H1 (cell line): ENCODE measurements at regions not wholly inside any gene's neighbourhood (a gene's known extent, or its start where the extent isn't known, plus 50 kb on each side); places are given as distances from the start of the nearest gene placed in this dataset.

ENCODE experiments used
- CTCF ChIA-PET: fragments of 300-600 bp; sonication (Branson Sonifier 250); formaldehyde crosslinking; loops from one replicate; lab custom pipeline; 2021; ENCODE audit not compliant: partially characterized antibody; lab: Charles Lee
- POLR2A ChIA-PET: fragments of 300-600 bp; sonication (Branson Sonifier 250); formaldehyde crosslinking; loops from one replicate; lab custom pipeline; 2021; ENCODE audit warnings: inconsistent platforms; ENCODE audit not compliant: partially characterized antibody; lab: Charles Lee
- DNase-seq, 2 experiments: peaks; one replicate each; pipeline versions ENCODE4 v3.0.0 to v3.0.0-alpha.2; 2010 to 2022; ENCODE audit warnings: low spot score in 2 of 2, low read depth in 1 of 2, mixed read lengths in 1 of 2
- FAIRE-seq: peaks from 2 replicates; lab custom pipeline; 2011; peaks lifted over from hg19 to GRCh38; lab: Jason Lieb, UNC
- H2AFZ ChIP-seq: 2 replicates; pipeline ENCODE4 v1.8.1; 2012; ENCODE audit warnings: low read length, inconsistent platforms
- H2AK5ac ChIP-seq: 2 replicates; pipeline ENCODE4 v1.6.1; 2013; ENCODE audit warnings: low read depth, low read length
- H2BK120ac ChIP-seq: replicated peaks from 2 replicates; pipeline ENCODE3; 2013; ENCODE audit warnings: low read depth, low read length, inconsistent platforms
- H2BK12ac ChIP-seq: 2 replicates; pipeline ENCODE4 v1.6.1; 2013; ENCODE audit warnings: low read depth, low read length
- H2BK15ac ChIP-seq: 2 replicates; pipeline ENCODE4 v1.6.1; 2013; ENCODE audit warnings: low read length
- H2BK20ac ChIP-seq: 2 replicates; pipeline ENCODE4 v1.6.1; 2013; ENCODE audit warnings: low read length
- H2BK5ac ChIP-seq: 2 replicates; pipeline ENCODE4 v1.6.1; 2013; ENCODE audit warnings: low read depth, low read length
- H3K14ac ChIP-seq: 2 replicates; pipeline ENCODE4 v1.6.1; 2013; ENCODE audit warnings: inconsistent platforms; ENCODE audit not compliant: insufficient read length
- H3K18ac ChIP-seq: 2 replicates; pipeline ENCODE4 v1.6.1; 2013; ENCODE audit warnings: low read length; ENCODE audit errors: extremely low read depth
- H3K23ac ChIP-seq: 2 replicates; pipeline ENCODE4 v1.6.1; 2013; ENCODE audit warnings: inconsistent platforms; ENCODE audit not compliant: insufficient read length
- H3K23me2 ChIP-seq: 2 replicates; pipeline ENCODE4 v1.6.1; 2013; ENCODE audit warnings: low read depth, low read length
- H3K27ac ChIP-seq: 2 replicates; pipeline ENCODE4 v1.6.1; 2011; ENCODE audit warnings: low read depth, low read length, inconsistent platforms
- H3K27me3 ChIP-seq, 4 experiments: replicated peaks in 1 of 4; 1 replicate in 1 of 4; 2 replicates in 3 of 4; pipeline versions ENCODE4 v1.6.1 to v1.8.1; 2011 to 2013; ENCODE audit warnings: low read length in 3 of 4, mild to moderate bottlenecking in 3 of 4, inconsistent platforms in 2 of 4, mixed read lengths in 2 of 4, moderate library complexity in 1 of 4; ENCODE audit not compliant: control insufficient read depth in 3 of 4, insufficient read depth in 3 of 4; ENCODE audit errors: extremely low read depth in 1 of 4
- H3K36me3 ChIP-seq, 4 experiments: 2 replicates each; pipeline versions ENCODE4 v1.6.1 to v1.8.1; 2011 to 2013; ENCODE audit warnings: mild to moderate bottlenecking in 4 of 4, low read length in 3 of 4, moderate library complexity in 2 of 4, control low read depth in 1 of 4, inconsistent platforms in 1 of 4; ENCODE audit not compliant: insufficient read depth in 4 of 4, control insufficient read depth in 2 of 4
- H3K4ac ChIP-seq: replicated peaks from 2 replicates; pipeline ENCODE3; 2013; ENCODE audit warnings: low read length, low read depth, mixed read lengths, inconsistent platforms; ENCODE audit not compliant: insufficient read length
- H3K4me1 ChIP-seq, 4 experiments: replicated peaks in 1 of 4; 1 replicate in 1 of 4; 2 replicates in 3 of 4; pipeline versions ENCODE4 v1.6.1 to v1.8.1; 2011 to 2013; ENCODE audit warnings: low read length in 3 of 4, inconsistent platforms in 2 of 4, mixed read lengths in 1 of 4; ENCODE audit not compliant: insufficient read depth in 4 of 4, control insufficient read depth in 3 of 4
- H3K4me2 ChIP-seq, 2 experiments: 2 replicates each; pipeline versions ENCODE4 v1.6.1 to v1.8.1; 2011 to 2013; ENCODE audit warnings: low read depth in 2 of 2, low read length in 2 of 2, control low read depth in 1 of 2, inconsistent platforms in 1 of 2, mild to moderate bottlenecking in 1 of 2; ENCODE audit not compliant: insufficient read depth in 1 of 2
- H3K4me3 ChIP-seq, 4 experiments: fragments of 200-600, 300-600 bp in 1 of 4; sonication (generic), shearing (Covaris generic), sonication (Bioruptor Twin) in 1 of 4; 2 replicates each; pipeline versions ENCODE4 v1.5.1 to v1.8.1; 2011 to 2016; ENCODE audit warnings: low read length in 4 of 4, low read depth in 3 of 4, control low read depth in 2 of 4, inconsistent platforms in 2 of 4, mild to moderate bottlenecking in 2 of 4, mixed read lengths in 1 of 4, moderate library complexity in 1 of 4; ENCODE audit not compliant: insufficient read depth in 2 of 4; ENCODE audit errors: extremely low read depth in 1 of 4
- H3K56ac ChIP-seq: replicated peaks from 2 replicates; pipeline ENCODE3; 2013; ENCODE audit warnings: low read depth, mild to moderate bottlenecking, mixed read lengths, low read length, inconsistent platforms; ENCODE audit not compliant: insufficient read length
- H3K79me1 ChIP-seq: 2 replicates; pipeline ENCODE4 v1.6.1; 2013; ENCODE audit warnings: low read depth, low read length, control low read depth
- H3K79me2 ChIP-seq, 2 experiments: 2 replicates each; pipeline versions ENCODE4 v1.6.1 to v1.8.1; 2012 to 2013; ENCODE audit warnings: low read length in 2 of 2, mild to moderate bottlenecking in 2 of 2, inconsistent platforms in 1 of 2; ENCODE audit not compliant: insufficient read depth in 2 of 2, control insufficient read depth in 1 of 2
- H3K9ac ChIP-seq, 4 experiments: replicated peaks in 1 of 4; 1 replicate in 1 of 4; 2 replicates in 3 of 4; pipeline versions ENCODE4 v1.6.1 to v1.8.1; 2011 to 2013; ENCODE audit warnings: low read depth in 3 of 4, low read length in 3 of 4, control low read depth in 2 of 4, mild to moderate bottlenecking in 2 of 4, moderate library complexity in 2 of 4, inconsistent platforms in 1 of 4; ENCODE audit errors: extremely low read depth in 1 of 4
- H3K9me3 ChIP-seq, 2 experiments: 2 replicates each; pipeline versions ENCODE4 v1.6.1 to v1.8.1; 2012 to 2013; ENCODE audit warnings: mild to moderate bottlenecking in 2 of 2, moderate library complexity in 2 of 2, control low read depth in 1 of 2, inconsistent platforms in 1 of 2, low read depth in 1 of 2, low read length in 1 of 2, mixed read lengths in 1 of 2; ENCODE audit not compliant: insufficient read depth in 2 of 2
- H4K20me1 ChIP-seq, 2 experiments: replicated peaks in 1 of 2; 2 replicates each; pipeline versions ENCODE3 to v1.8.1; 2011 to 2013; ENCODE audit warnings: inconsistent platforms in 2 of 2, low read length in 2 of 2, mild to moderate bottlenecking in 1 of 2; ENCODE audit not compliant: insufficient read depth in 2 of 2, control insufficient read depth in 1 of 2
- H4K5ac ChIP-seq: 2 replicates; pipeline ENCODE4 v1.6.1; 2013; ENCODE audit warnings: low read length, low read depth, mixed read lengths, inconsistent platforms; ENCODE audit not compliant: insufficient read length
- H4K8ac ChIP-seq: 2 replicates; pipeline ENCODE4 v1.8.0; 2013; ENCODE audit warnings: mild to moderate bottlenecking, moderate library complexity, low read length, inconsistent platforms; ENCODE audit not compliant: insufficient read depth; ENCODE audit errors: extremely low read depth
- H4K91ac ChIP-seq: replicated peaks from 2 replicates; pipeline ENCODE3; 2013; ENCODE audit warnings: low read length, mixed read lengths, inconsistent platforms; ENCODE audit not compliant: insufficient read length
- CBX8 ChIP-seq: fragments of 300-800, 300-1000 bp; sonication (generic); IDR thresholded peaks from 2 replicates; pipeline ENCODE4 v1.7.1; 2016; ENCODE audit warnings: low read depth, low read length, borderline replicate concordance
- CEBPB ChIP-seq: IDR thresholded peaks from 2 replicates; pipeline ENCODE4 v1.6.1; 2012; ENCODE audit warnings: low read depth, low read length
- CHD1 ChIP-seq: IDR thresholded peaks from 2 replicates; pipeline ENCODE4 v1.6.1; 2012; ENCODE audit warnings: low read depth, low read length, improper control_type of control experiment
- CTCF ChIP-seq, 3 experiments: IDR thresholded peaks; 1 replicate in 2 of 3; 2 replicates in 1 of 3; pipeline versions ENCODE4 v1.5.1 to v1.6.1; 2011; ENCODE audit warnings: low read length in 3 of 3, mild to moderate bottlenecking in 3 of 3, inconsistent platforms in 2 of 3, low read depth in 1 of 3, moderate library complexity in 1 of 3; ENCODE audit not compliant: insufficient read depth in 1 of 3; ENCODE audit errors: control extremely low read depth in 1 of 3
- FOSL1 ChIP-seq: IDR thresholded peaks from 2 replicates; pipeline ENCODE4 v1.6.1; 2011; ENCODE audit warnings: mild to moderate bottlenecking, low read depth, low read length, moderate library complexity; ENCODE audit not compliant: insufficient read depth
- GTF2F1 ChIP-seq: IDR thresholded peaks from 2 replicates; pipeline ENCODE4 v1.6.1; 2012; ENCODE audit warnings: low read depth, low read length, improper control_type of control experiment, borderline replicate concordance
- JUND ChIP-seq: IDR thresholded peaks from 2 replicates; pipeline ENCODE4 v1.6.1; 2011; ENCODE audit warnings: mild to moderate bottlenecking, improper control_type of control experiment, low read length
- KDM5A ChIP-seq: fragments of 200-600 bp; IDR thresholded peaks from 2 replicates; pipeline ENCODE4 v1.7.1; 2012; ENCODE audit warnings: mild to moderate bottlenecking, low read length, inconsistent platforms, mixed read lengths
- PHF8 ChIP-seq: fragments of 200-600 bp; sonication (generic); conservative IDR thresholded peaks from 2 replicates; pipeline ENCODE4 v1.7.1; 2012; ENCODE audit warnings: low read depth, mild to moderate bottlenecking, inconsistent platforms, low read length, moderate library complexity
- POU5F1 ChIP-seq: IDR thresholded peaks from 2 replicates; pipeline ENCODE4 v1.6.1; 2011; ENCODE audit warnings: low read depth, mild to moderate bottlenecking, low read length, moderate library complexity
- RBBP5 ChIP-seq: IDR thresholded peaks from 2 replicates; pipeline ENCODE4 v1.7.1; 2012; ENCODE audit warnings: low read depth, mild to moderate bottlenecking, inconsistent platforms, low read length, moderate library complexity, borderline replicate concordance
- SIRT6 ChIP-seq: IDR thresholded peaks from one replicate; pipeline ENCODE4 v1.7.1; 2012; ENCODE audit warnings: low read length, inconsistent platforms
- SP4 ChIP-seq: IDR thresholded peaks from 2 replicates; pipeline ENCODE4 v1.6.1; 2012; ENCODE audit warnings: low read length, inconsistent platforms
- WGBS, 2 experiments: shearing (Covaris generic) in 1 of 2; methylation state at CpG; one replicate each; pipeline versions ENCODE4 v1.1.6 to v1.1.7; 2013 to 2015; ENCODE audit warnings: low lambda C conversion rate in 2 of 2, mixed read lengths in 2 of 2, inconsistent platforms in 1 of 2, low coverage in 1 of 2, missing lambda C conversion rate in 1 of 2; ENCODE audit not compliant: insufficient replicate concordance in 2 of 2, insufficient coverage in 1 of 2, insufficient read length in 1 of 2; ENCODE audit errors: extremely low coverage in 1 of 2, missing lambda C conversion rate in 1 of 2; 5-methylcytosine and 5-hydroxymethylcytosine counted together

- Histone ChIP-seq H3K18ac (no peak overlapping the region), H3K79me1 (no peaks in the 10 kb centered on the region), H3K9me3 (no peaks in the 10 kb centered on the region), H3K27ac (no peak overlapping the region), H3K23ac (no peak overlapping the region), H2BK12ac (no peak overlapping the region), H2AFZ (peak overlapping the region; percentile 65; the same call in 1 of the 2 replicates), H3K27me3 (no peaks in the 10 kb centered on the region; a peak in 1 of 7 replicates), H2BK5ac (no peak overlapping the region), H2BK120ac (no peak overlapping the region), H4K20me1 (no peaks in the 10 kb centered on the region), H3K23me2 (no peaks in the 10 kb centered on the region), H3K36me3 (no peaks in the 10 kb centered on the region), H2BK15ac (no peak overlapping the region), H2BK20ac (no peak overlapping the region), H3K4me3 (no peak overlapping the region), H2AK5ac (no peak overlapping the region), H4K91ac (no peak overlapping the region), H4K5ac (no peak overlapping the region), H4K8ac (no peak overlapping the region), H3K79me2 (no peaks in the 10 kb centered on the region), H3K4me2 (no peak overlapping the region), H3K4ac (no peak overlapping the region), H3K56ac (no peak overlapping the region), H3K14ac (no peak overlapping the region), H3K9ac (no peak overlapping the region), H3K4me1 (no peaks in the 10 kb centered on the region)
- DNase-seq (no peak), FAIRE-seq (no peak)
- POLR2A ChIA-PET = interaction anchor here (0.6 kb wide), 1 partner anchor 178 kb away, joined by 4 read pairs; no protein-coding TSS in a partner anchor
- 97% methylated on average over 5 of the region's 5 CpGs; no CpG with 5 or more reads in 1 of the 2 experiments for WGBS, 2 experiments
- CTCF ChIA-PET = interaction anchor here (1.6 kb wide), 1 partner anchor 17 kb away, joined by 7 read pairs; no protein-coding TSS in a partner anchor
- TF ChIP-seq GTF2F1 = no peak
- no peak for TF ChIP-seq CBX8
- TF ChIP-seq RBBP5 = no peak
- no peak for TF ChIP-seq POU5F1
- TF ChIP-seq KDM5A = no peak
- no peak for TF ChIP-seq PHF8
- no peak for TF ChIP-seq FOSL1
- TF ChIP-seq JUND = no peak
- TF ChIP-seq CHD1 = no peak
- TF ChIP-seq SP4 = no peak
- no peak for TF ChIP-seq CEBPB
- TF ChIP-seq SIRT6 = no peak
- TF ChIP-seq CTCF (IDR thresholded peaks at IDR 0.05; ENCODE audit: control extremely low read depth in 1 of 3, insufficient read depth in 1 of 3, low read depth in 1 of 3, low read length in 3 of 3) = no peak
These were observed 649.4 kb downstream of the DIAPH3 start for GRCh38 chr13:59514316-59514715.
